Astrocyte (in vitro differentiated cells and primary cell): ENCODE measurements at regions not wholly inside any gene's neighbourhood (a gene's known extent, or its start where the extent isn't known, plus 50 kb on each side); places are given as distances from the start of the nearest gene placed in this dataset.

ENCODE experiments used
- CTCF ChIP-seq: IDR thresholded peaks from 2 replicates; pipeline ENCODE4 v1.5.1; 2011; ENCODE audit warnings: low read depth, mild to moderate bottlenecking, inconsistent platforms, low read length, moderate library complexity; ENCODE audit not compliant: insufficient read depth
- EZH2 ChIP-seq: IDR thresholded peaks from 2 replicates; pipeline ENCODE4 v1.6.1; 2012; ENCODE audit warnings: mild to moderate bottlenecking, low read length, inconsistent platforms; ENCODE audit not compliant: insufficient read depth

- TF ChIP-seq EZH2 (no peak), CTCF (no peak)
These were observed 70.1 kb downstream of the COPRS start for GRCh38 chr17:31788956-31789355.
